ENCODE measurements at regions not wholly inside any gene's neighbourhood (a gene's known extent, or its start where the extent isn't known, plus 50 kb on each side); places are given as distances from the start of the nearest gene placed in this dataset.

DNA sequence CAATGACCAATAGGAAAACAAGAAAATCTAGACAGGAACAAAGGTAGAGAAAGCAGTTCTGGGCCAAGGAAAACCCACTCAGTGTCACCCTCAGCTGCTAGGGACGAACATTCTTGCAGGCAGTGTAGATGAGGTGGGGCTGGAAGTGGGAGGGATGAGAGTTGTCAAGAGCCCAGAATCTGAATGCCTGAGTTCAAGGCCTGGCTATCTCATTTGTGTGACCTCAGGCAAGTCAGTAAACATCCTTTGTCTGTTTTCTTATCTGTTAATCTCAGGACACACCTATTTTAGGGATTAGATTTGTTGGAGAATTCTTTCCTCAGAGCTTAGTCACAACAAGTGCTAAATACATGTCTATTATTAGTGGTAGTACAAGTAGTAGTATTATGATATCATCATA is 50.9 kb upstream of the KIF16B start:
- TF ChIP-seq, protein P1, sequence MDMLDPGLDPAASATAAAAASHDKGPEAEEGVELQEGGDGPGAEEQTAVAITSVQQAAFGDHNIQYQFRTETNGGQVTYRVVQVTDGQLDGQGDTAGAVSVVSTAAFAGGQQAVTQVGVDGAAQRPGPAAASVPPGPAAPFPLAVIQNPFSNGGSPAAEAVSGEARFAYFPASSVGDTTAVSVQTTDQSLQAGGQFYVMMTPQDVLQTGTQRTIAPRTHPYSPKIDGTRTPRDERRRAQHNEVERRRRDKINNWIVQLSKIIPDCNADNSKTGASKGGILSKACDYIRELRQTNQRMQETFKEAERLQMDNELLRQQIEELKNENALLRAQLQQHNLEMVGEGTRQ (IDR thresholded peaks at IDR 0.05; ENCODE audit: borderline replicate concordance, low read depth, low read length) = no peak
- TF ChIP-seq CTCF (IDR thresholded peaks at IDR 0.05) = no peak
- TF ChIP-seq POLR2AphosphoS5 (IDR thresholded peaks at IDR 0.05; ENCODE audit: low read depth, low read length) = no peak

Measured in SK-N-SH (cell line).